GM12878 (cell line): ENCODE measurements at regions not wholly inside any gene's neighbourhood (a gene's known extent, or its start where the extent isn't known, plus 50 kb on each side); places are given as distances from the start of the nearest gene placed in this dataset.

Source experiments
- ATAC-seq: fragments of 200-7000 bp; cut with Tn5 transposase; 3 replicates; pipeline ENCODE4 v1.9.1; 2020; ENCODE audit warnings: mild to moderate bottlenecking, moderate library complexity
- BruUV-seq: library from RNA; stranded (reverse); fragments of 400-500 nt; replicated peaks from 2 replicates; lab custom pipeline; 2021; lab: Mats Ljungman, UMichigan
- CTCF ChIA-PET: fragments of 300-600 bp; sonication (Branson Sonifier 250); formaldehyde crosslinking; extraction: SDS; loops from one replicate; lab custom pipeline; 2021; ENCODE audit warnings: inconsistent platforms; lab: Yijun Ruan, JAX
- POLR2A ChIA-PET: fragments of 350-600 bp; formaldehyde crosslinking; extraction: SDS; loops from one replicate; lab custom pipeline; 2021; ENCODE audit warnings: inconsistent platforms; lab: Charles Lee
- RAD21 ChIA-PET: fragments of 300-600 bp; sonication (Branson Sonifier 250); formaldehyde crosslinking; loops from one replicate; lab custom pipeline; 2023; ENCODE audit warnings: antibody characterized with exemption; ENCODE audit not compliant: unreplicated experiment; lab: Charles Lee
- SMC1A ChIA-PET: fragments of 300-600 bp; sonication (Branson Sonifier 250); formaldehyde crosslinking; loops from one replicate; lab custom pipeline; 2023; ENCODE audit not compliant: unreplicated experiment, uncharacterized antibody; lab: Charles Lee
- DNase-seq: peaks from one replicate; pipeline ENCODE4 v3.0.0-alpha.2; 2011; ENCODE audit warnings: low read depth, low spot score
- FAIRE-seq: peaks from 3 replicates; lab custom pipeline; 2011; peaks lifted over from hg19 to GRCh38; lab: Jason Lieb, UNC
- H2AFZ ChIP-seq: 2 replicates; pipeline ENCODE4 v1.6.0; 2011; ENCODE audit warnings: low read depth, low read length, control low read depth; ENCODE audit not compliant: control insufficient read depth
- H3K27ac ChIP-seq: 2 replicates; pipeline ENCODE4 v1.5.1; 2011; ENCODE audit warnings: control low read depth; ENCODE audit not compliant: control insufficient read depth, insufficient read depth
- H3K27me3 ChIP-seq, 2 experiments: replicated peaks in 1 of 2; 2 replicates each; pipeline versions ENCODE4 v1.6.0 to v1.6.1; 2011; ENCODE audit warnings: low read length in 1 of 2; ENCODE audit not compliant: control insufficient read depth in 2 of 2, insufficient read depth in 2 of 2
- H3K36me3 ChIP-seq, 2 experiments: 2 replicates each; pipeline ENCODE4 v1.5.1; 2011; ENCODE audit warnings: low read length in 1 of 2; ENCODE audit not compliant: control insufficient read depth in 2 of 2, insufficient read depth in 2 of 2
- H3K4me1 ChIP-seq: 2 replicates; pipeline ENCODE4 v1.6.1; 2011; ENCODE audit warnings: mild to moderate bottlenecking, low read length, moderate library complexity, mixed read lengths; ENCODE audit not compliant: control insufficient read depth, insufficient read depth
- H3K4me2 ChIP-seq: 2 replicates; pipeline ENCODE4 v1.6.0; 2011; ENCODE audit warnings: control low read depth; ENCODE audit not compliant: control insufficient read depth, insufficient read depth
- H3K4me3 ChIP-seq: fragments of 200-600 bp; sonication (generic); 2 replicates; pipeline ENCODE4 v1.5.1; 2016
- H3K79me2 ChIP-seq: 2 replicates; pipeline ENCODE4 v1.6.0; 2011; ENCODE audit warnings: low read length; ENCODE audit not compliant: control insufficient read depth, insufficient read depth
- H3K9ac ChIP-seq: 2 replicates; pipeline ENCODE4 v1.8.0; 2011; ENCODE audit warnings: low read length, control low read depth, mixed read lengths; ENCODE audit not compliant: control insufficient read depth, insufficient read depth
- H3K9me3 ChIP-seq: replicated peaks from 3 replicates; pipeline ENCODE4 v1.5.1; 2011; ENCODE audit warnings: mild to moderate bottlenecking, low read length; ENCODE audit not compliant: control insufficient read depth, insufficient read depth
- H4K20me1 ChIP-seq: 2 replicates; pipeline ENCODE4 v1.6.0; 2011; ENCODE audit not compliant: control insufficient read depth, insufficient read depth
- EGR1 ChIP-seq, 2 experiments: IDR thresholded peaks; 1 replicate in 1 of 2; 2 replicates in 1 of 2; pipeline ENCODE4 v1.6.1; 2011 to 2012; ENCODE audit warnings: low read depth in 2 of 2, low read length in 2 of 2, borderline replicate concordance in 1 of 2, mild to moderate bottlenecking in 1 of 2, moderate library complexity in 1 of 2
- HDAC2 ChIP-seq: fragments of 200-600 bp; sonication (generic); IDR thresholded peaks from 2 replicates; pipeline ENCODE4 v1.6.1; 2017
- KDM1A ChIP-seq: fragments of 200-600 bp; sonication (generic); IDR thresholded peaks from 2 replicates; pipeline ENCODE4 v1.6.1; 2016; ENCODE audit warnings: borderline replicate concordance
- MYC ChIP-seq: IDR thresholded peaks from 2 replicates; pipeline ENCODE4 v1.6.1; 2011; ENCODE audit warnings: mild to moderate bottlenecking, low read length, moderate library complexity, inconsistent platforms; ENCODE audit not compliant: insufficient read depth, insufficient replicate concordance, insufficient read length, severe bottlenecking
- POLR2A ChIP-seq: IDR thresholded peaks from 2 replicates; pipeline ENCODE4 v1.6.1; 2011; ENCODE audit warnings: low read depth, mild to moderate bottlenecking, low read length
- POLR2AphosphoS2 ChIP-seq: IDR thresholded peaks from 2 replicates; pipeline ENCODE4 v1.6.1; 2011; ENCODE audit warnings: low read depth, mild to moderate bottlenecking, low read length, improper control_type of control experiment, moderate library complexity
- SMAD1 ChIP-seq: fragments of 450-650 bp; IDR thresholded peaks from 2 replicates; pipeline ENCODE4 v1.6.1; 2018; ENCODE audit warnings: mild to moderate bottlenecking, low read depth; ENCODE audit not compliant: partially characterized antibody
- TCF12 ChIP-seq: IDR thresholded peaks from 2 replicates; pipeline ENCODE4 v1.6.1; 2011; ENCODE audit warnings: low read depth, mild to moderate bottlenecking, low read length
- ZNF384 ChIP-seq: IDR thresholded peaks from 2 replicates; pipeline ENCODE4 v1.6.1; 2012; ENCODE audit warnings: low read depth, mild to moderate bottlenecking, low read length, improper control_type of control experiment, borderline replicate concordance
- WGBS: methylation state at CpG from one replicate; pipeline ENCODE4 v1.1.6; 2016; ENCODE audit warnings: low lambda C conversion rate; ENCODE audit not compliant: insufficient replicate concordance, insufficient coverage; ENCODE audit errors: missing lambda C conversion rate; 5-methylcytosine and 5-hydroxymethylcytosine counted together
- in situ Hi-C: fragments of 300-500 bp; cut with MboI; formaldehyde crosslinking; loops from 9 replicates; pipeline ENCODE4 v1.14.3; 2018; ENCODE audit warnings: mixed read lengths
- intact Hi-C: fragments of 100-400 bp; cut with micrococcal nuclease; formaldehyde crosslinking; loops from one replicate; pipeline ENCODE4 v1.14.2; 2022; ENCODE audit not compliant: unreplicated experiment
- TF ChIP-seq, protein P1 (sequence below): IDR thresholded peaks from 2 replicates; pipeline ENCODE4 v1.6.1; 2012; ENCODE audit warnings: low read length, inconsistent platforms
- TF ChIP-seq, protein P2 (sequence below), 3 experiments: IDR thresholded peaks in 2 of 3; conservative IDR thresholded peaks in 1 of 3; 2 replicates each; pipeline ENCODE4 v1.5.1; 2011; ENCODE audit warnings: low read depth in 3 of 3, low read length in 3 of 3, mild to moderate bottlenecking in 3 of 3, control low read depth in 2 of 3, moderate library complexity in 2 of 3, inconsistent platforms in 1 of 3, mixed read lengths in 1 of 3; ENCODE audit not compliant: control insufficient read depth in 2 of 3, insufficient read depth in 1 of 3; ENCODE audit errors: extremely low read depth in 1 of 3
- TF ChIP-seq, protein P3 (sequence below): fragments of 450-650 bp; IDR thresholded peaks from 2 replicates; pipeline ENCODE4 v1.6.1; 2018; ENCODE audit warnings: mild to moderate bottlenecking, low read depth, moderate library complexity; ENCODE audit not compliant: partially characterized antibody
- TF ChIP-seq, protein P4 (sequence below): IDR thresholded peaks from 2 replicates; pipeline ENCODE4 v1.6.1; 2011; ENCODE audit warnings: low read depth, mild to moderate bottlenecking, low read length, moderate library complexity, borderline replicate concordance; ENCODE audit errors: extremely low read depth

DNA sequence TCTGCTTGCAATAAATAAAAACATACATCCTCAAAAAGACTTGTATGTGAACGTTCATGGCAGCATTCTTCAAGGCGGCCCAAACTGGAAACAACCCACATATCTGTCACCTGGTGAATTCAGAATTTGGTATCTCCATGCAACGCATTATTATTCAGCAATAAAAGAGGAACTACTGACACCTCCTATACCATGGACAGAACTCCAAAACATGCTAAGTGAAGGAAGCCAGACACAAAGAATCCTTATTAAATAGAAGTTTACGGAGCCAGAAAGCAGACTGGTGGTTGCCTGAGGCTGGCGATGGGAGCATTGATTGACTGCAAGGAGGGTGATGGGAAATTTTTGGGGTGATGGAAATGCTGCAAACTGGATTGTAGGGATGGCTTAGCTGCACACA is 530.8 kb upstream of the DPP6 start:
- H3K79me2 ChIP-seq: no peaks in the 10 kb centered on the region

DNA sequence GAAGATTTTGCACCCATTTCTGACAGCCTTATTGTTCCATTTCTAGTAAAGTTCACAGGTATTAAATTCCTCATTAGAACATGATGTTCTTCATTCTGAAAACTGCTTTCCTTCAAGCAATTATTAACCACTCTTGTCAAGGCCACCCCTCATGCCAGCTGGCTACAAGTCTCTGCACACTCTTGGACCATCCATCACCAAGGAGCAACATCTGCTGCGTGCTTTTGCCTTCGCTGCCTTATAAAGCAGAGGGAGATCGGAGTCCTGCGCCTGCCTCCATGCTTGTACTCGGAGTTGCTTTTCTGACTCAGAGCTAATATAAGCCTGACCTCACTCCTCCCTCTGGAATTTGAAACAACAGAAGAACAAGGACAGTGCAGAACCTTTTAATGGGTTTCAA is 529.9 kb upstream of the DPP6 start:
- ChIA-PET RAD21 (no interaction called here), SMC1A (no interaction called here), CTCF (interaction anchor here (0.7 kb wide), 1 partner anchor 440 kb away, joined by 3 read pairs; no protein-coding TSS in a partner anchor), POLR2A (no interaction called here)
- ATAC-seq: no peak
- 57% methylated on average over 5 of the region's 5 CpGs for WGBS
- in situ Hi-C loops: no loop called here
- H3K79me2 ChIP-seq: no peaks in the 10 kb centered on the region
- FAIRE-seq: no peak
- no peaks in the 10 kb centered on the region for H3K27me3 ChIP-seq
- intact Hi-C loops: no loop called here
- H3K9ac ChIP-seq: no peak overlapping the region
- H2AFZ ChIP-seq: no peak overlapping the region
- no peaks in the 10 kb centered on the region for H4K20me1 ChIP-seq
- H3K4me1 ChIP-seq: no peaks in the 10 kb centered on the region
- no peaks in the 10 kb centered on the region for H3K36me3 ChIP-seq
- no peaks in the 10 kb centered on the region; the same call in 2 of the 3 replicates for H3K9me3 ChIP-seq
- no peak overlapping the region for H3K27ac ChIP-seq
- no peak overlapping the region for H3K4me3 ChIP-seq
- DNase-seq: no peak
- no TSS peak for BruUV-seq
- no peak overlapping the region for H3K4me2 ChIP-seq
- TF ChIP-seq EGR1 (IDR thresholded peaks at IDR 0.05; ENCODE audit: borderline replicate concordance in 1 of 2, low read depth in 2 of 2, low read length in 2 of 2): no peak
- TF ChIP-seq, protein P1, sequence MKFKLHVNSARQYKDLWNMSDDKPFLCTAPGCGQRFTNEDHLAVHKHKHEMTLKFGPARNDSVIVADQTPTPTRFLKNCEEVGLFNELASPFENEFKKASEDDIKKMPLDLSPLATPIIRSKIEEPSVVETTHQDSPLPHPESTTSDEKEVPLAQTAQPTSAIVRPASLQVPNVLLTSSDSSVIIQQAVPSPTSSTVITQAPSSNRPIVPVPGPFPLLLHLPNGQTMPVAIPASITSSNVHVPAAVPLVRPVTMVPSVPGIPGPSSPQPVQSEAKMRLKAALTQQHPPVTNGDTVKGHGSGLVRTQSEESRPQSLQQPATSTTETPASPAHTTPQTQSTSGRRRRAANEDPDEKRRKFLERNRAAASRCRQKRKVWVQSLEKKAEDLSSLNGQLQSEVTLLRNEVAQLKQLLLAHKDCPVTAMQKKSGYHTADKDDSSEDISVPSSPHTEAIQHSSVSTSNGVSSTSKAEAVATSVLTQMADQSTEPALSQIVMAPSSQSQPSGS: no peak
- TF ChIP-seq, protein P2, sequence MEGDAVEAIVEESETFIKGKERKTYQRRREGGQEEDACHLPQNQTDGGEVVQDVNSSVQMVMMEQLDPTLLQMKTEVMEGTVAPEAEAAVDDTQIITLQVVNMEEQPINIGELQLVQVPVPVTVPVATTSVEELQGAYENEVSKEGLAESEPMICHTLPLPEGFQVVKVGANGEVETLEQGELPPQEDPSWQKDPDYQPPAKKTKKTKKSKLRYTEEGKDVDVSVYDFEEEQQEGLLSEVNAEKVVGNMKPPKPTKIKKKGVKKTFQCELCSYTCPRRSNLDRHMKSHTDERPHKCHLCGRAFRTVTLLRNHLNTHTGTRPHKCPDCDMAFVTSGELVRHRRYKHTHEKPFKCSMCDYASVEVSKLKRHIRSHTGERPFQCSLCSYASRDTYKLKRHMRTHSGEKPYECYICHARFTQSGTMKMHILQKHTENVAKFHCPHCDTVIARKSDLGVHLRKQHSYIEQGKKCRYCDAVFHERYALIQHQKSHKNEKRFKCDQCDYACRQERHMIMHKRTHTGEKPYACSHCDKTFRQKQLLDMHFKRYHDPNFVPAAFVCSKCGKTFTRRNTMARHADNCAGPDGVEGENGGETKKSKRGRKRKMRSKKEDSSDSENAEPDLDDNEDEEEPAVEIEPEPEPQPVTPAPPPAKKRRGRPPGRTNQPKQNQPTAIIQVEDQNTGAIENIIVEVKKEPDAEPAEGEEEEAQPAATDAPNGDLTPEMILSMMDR (IDR thresholded peaks at IDR 0.05 in 2 of 3, conservative IDR thresholded peaks at IDR 0.05 in 1 of 3; ENCODE audit: control insufficient read depth in 2 of 3, extremely low read depth in 1 of 3, insufficient read depth in 1 of 3, low read depth in 3 of 3, low read length in 3 of 3): no peak
- TF ChIP-seq MYC: no peak
- TF ChIP-seq POLR2A: no peak
- TF ChIP-seq, protein P3, sequence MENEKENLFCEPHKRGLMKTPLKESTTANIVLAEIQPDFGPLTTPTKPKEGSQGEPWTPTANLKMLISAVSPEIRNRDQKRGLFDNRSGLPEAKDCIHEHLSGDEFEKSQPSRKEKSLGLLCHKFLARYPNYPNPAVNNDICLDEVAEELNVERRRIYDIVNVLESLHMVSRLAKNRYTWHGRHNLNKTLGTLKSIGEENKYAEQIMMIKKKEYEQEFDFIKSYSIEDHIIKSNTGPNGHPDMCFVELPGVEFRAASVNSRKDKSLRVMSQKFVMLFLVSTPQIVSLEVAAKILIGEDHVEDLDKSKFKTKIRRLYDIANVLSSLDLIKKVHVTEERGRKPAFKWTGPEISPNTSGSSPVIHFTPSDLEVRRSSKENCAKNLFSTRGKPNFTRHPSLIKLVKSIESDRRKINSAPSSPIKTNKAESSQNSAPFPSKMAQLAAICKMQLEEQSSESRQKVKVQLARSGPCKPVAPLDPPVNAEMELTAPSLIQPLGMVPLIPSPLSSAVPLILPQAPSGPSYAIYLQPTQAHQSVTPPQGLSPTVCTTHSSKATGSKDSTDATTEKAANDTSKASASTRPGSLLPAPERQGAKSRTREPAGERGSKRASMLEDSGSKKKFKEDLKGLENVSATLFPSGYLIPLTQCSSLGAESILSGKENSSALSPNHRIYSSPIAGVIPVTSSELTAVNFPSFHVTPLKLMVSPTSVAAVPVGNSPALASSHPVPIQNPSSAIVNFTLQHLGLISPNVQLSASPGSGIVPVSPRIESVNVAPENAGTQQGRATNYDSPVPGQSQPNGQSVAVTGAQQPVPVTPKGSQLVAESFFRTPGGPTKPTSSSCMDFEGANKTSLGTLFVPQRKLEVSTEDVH: no peak
- TF ChIP-seq KDM1A: no peak
- no peak for TF ChIP-seq TCF12
- TF ChIP-seq SMAD1: no peak

More for the DNA sequence above, 530.8 kb upstream of the DPP6 start:
- SMC1A ChIA-PET: no interaction called here
- Histone ChIP-seq H3K4me3 (no peak overlapping the region), H3K4me2 (no peak overlapping the region), H3K4me1 (no peaks in the 10 kb centered on the region), H3K9ac (no peak overlapping the region), H4K20me1 (no peaks in the 10 kb centered on the region), H3K27ac (no peak overlapping the region), H3K36me3 (no peaks in the 10 kb centered on the region), H2AFZ (no peak overlapping the region), H3K27me3 (no peaks in the 10 kb centered on the region)
- intact Hi-C loops (no loop called here), in situ Hi-C loops (no loop called here)
- 54% methylated on average over 5 of the region's 5 CpGs for WGBS
- no TSS peak for BruUV-seq
- POLR2A ChIA-PET: no interaction called here
- FAIRE-seq (no peak), ATAC-seq (no peak), DNase-seq (no peak)
- CTCF ChIA-PET: no interaction called here
- RAD21 ChIA-PET: no interaction called here
- TF ChIP-seq, protein P4, sequence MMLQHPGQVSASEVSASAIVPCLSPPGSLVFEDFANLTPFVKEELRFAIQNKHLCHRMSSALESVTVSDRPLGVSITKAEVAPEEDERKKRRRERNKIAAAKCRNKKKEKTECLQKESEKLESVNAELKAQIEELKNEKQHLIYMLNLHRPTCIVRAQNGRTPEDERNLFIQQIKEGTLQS: no peak
- no peak for TF ChIP-seq ZNF384
- TF ChIP-seq HDAC2: no peak
- no peak for TF ChIP-seq POLR2AphosphoS2
- TF ChIP-seq, all 136 proteins: peak for 0
- no peaks in the 10 kb centered on the region; the same call in 2 of the 3 replicates for H3K9me3 ChIP-seq
